Brain microvascular endothelial cell (primary cell): ENCODE measurements at regions not wholly inside any gene's neighbourhood (a gene's known extent, or its start where the extent isn't known, plus 50 kb on each side); places are given as distances from the start of the nearest gene placed in this dataset.

Experiments used
- DNase-seq: peaks from one replicate; pipeline ENCODE4 v3.0.0-alpha.2; 2020
- H3K27ac ChIP-seq: fragments of 250-450 bp; sonication (Bioruptor Pico); 2 replicates; pipeline ENCODE4 v1.5.1; 2020; ENCODE audit warnings: mild to moderate bottlenecking, moderate library complexity
- H3K27me3 ChIP-seq: fragments of 250-450 bp; sonication (Bioruptor Pico); replicated peaks from 2 replicates; pipeline ENCODE4 v1.5.1; 2020; ENCODE audit warnings: mild to moderate bottlenecking
- H3K36me3 ChIP-seq: fragments of 250-450 bp; sonication (Bioruptor Pico); replicated peaks from 2 replicates; pipeline ENCODE4 v1.5.1; 2020; ENCODE audit warnings: mild to moderate bottlenecking
- H3K4me3 ChIP-seq: 2 replicates; pipeline ENCODE4 v1.5.1; 2011; ENCODE audit warnings: low read depth, mild to moderate bottlenecking, control low read depth, low read length, moderate library complexity
- in situ Hi-C: cut with HindIII; loops from 2 replicates; pipeline ENCODE4 v1.10.0; 2017; ENCODE audit warnings: low sequenced_read_pairs, low pct_ligation_motif_present
- TF ChIP-seq, protein P1 (sequence below): IDR thresholded peaks from 2 replicates; pipeline ENCODE4 v1.5.1; 2011; ENCODE audit warnings: low read depth, mild to moderate bottlenecking, moderate library complexity, low read length, control low read depth, inconsistent platforms; ENCODE audit errors: missing control alignments

DNA sequence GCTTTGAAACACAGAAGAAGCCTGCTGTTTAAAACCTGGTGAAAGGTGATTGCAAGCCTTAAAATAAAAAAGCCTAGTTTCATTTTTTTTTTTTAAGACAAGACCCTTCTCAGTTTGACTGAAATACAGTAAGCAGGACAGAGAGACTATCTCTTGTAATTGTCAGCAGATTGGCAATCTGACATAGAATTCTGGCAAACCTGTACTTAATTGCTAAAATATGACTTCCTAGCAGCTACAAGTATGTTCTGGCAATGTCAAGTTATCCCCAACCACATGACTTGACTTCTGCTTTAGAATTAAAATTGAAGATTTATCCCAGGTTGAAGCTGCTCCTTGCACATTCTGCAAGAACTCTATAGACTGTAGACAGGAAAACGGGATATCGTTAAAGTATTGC lies 232.8 kb upstream of the NR2F2 start:
- no peaks in the 10 kb centered on the region for H3K27me3 ChIP-seq
- TF ChIP-seq, protein P1, sequence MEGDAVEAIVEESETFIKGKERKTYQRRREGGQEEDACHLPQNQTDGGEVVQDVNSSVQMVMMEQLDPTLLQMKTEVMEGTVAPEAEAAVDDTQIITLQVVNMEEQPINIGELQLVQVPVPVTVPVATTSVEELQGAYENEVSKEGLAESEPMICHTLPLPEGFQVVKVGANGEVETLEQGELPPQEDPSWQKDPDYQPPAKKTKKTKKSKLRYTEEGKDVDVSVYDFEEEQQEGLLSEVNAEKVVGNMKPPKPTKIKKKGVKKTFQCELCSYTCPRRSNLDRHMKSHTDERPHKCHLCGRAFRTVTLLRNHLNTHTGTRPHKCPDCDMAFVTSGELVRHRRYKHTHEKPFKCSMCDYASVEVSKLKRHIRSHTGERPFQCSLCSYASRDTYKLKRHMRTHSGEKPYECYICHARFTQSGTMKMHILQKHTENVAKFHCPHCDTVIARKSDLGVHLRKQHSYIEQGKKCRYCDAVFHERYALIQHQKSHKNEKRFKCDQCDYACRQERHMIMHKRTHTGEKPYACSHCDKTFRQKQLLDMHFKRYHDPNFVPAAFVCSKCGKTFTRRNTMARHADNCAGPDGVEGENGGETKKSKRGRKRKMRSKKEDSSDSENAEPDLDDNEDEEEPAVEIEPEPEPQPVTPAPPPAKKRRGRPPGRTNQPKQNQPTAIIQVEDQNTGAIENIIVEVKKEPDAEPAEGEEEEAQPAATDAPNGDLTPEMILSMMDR: no peak
- no peak overlapping the region for H3K27ac ChIP-seq
- in situ Hi-C loops: no loop called here
- H3K4me3 ChIP-seq: no peak overlapping the region
- DNase-seq: no peak
- H3K36me3 ChIP-seq: no peaks in the 10 kb centered on the region

DNA sequence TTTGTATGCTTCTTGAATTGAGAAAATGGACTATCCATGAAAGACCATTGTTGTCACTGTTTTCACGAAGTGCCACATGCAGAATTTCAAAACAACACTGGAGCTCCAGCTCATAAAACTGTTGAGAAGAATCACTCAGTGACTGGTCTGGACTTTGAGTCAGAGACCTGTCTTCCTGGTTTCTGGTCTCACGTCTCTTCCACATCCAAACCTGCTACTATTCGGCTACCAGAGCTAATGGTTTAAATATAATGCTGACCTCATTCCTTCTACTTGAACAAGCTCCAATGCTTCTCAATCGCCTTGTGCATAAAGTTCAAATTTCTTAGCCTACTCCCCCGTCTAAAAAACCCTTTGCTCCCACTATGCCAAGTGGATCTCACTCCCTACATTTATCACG lies 227.9 kb upstream of the NR2F2 start:
- TF ChIP-seq, protein P1: no peak
- Histone ChIP-seq H3K27me3 (no peaks in the 10 kb centered on the region), H3K4me3 (no peak overlapping the region), H3K36me3 (no peaks in the 10 kb centered on the region), H3K27ac (no peak overlapping the region)
- in situ Hi-C loops: no loop called here
- no peak for DNase-seq

DNA sequence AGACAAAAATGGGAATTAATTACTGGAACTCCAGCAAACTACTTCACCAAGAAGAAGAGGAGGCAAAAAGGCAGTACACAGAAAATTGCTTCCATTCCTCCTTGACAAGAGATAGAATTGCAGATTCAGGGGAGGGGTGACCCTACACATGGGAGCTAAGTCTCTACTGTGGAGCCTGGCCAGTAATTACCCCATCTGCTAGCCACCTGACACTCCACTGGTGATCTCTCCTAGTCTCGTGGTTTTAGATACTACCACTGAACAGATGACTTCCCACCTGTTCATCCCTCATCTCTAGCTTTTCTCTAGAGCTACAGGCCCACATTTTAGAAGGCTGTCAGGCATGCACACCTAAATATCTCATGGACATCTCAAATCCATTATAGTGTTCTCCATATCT lies 224.3 kb upstream of the NR2F2 start:
- H3K27ac ChIP-seq: no peak overlapping the region
- no peak for DNase-seq
- no peaks in the 10 kb centered on the region for H3K36me3 ChIP-seq
- in situ Hi-C loops: no loop called here
- TF ChIP-seq, protein P1: no peak
- H3K4me3 ChIP-seq: no peak overlapping the region
- no peaks in the 10 kb centered on the region for H3K27me3 ChIP-seq

DNA sequence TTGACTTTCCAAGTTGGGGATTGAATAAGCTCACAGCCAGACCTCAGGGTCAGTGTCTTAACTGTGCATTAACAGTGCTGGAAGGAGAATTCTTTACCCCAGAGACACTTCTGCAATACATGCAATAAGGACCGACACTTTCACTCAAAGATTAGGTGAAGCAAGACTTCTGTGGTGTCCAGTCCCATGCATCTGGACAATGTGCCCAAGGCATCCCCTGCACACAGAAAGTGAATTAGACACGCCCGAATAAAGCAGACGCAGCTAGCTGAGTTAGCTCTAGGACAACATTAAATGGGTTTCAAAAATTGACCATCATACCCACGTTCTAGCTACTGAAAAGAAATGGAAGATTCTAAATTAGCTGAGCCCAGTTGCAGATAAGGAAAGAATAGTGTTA lies 223.9 kb upstream of the NR2F2 start:
- Histone ChIP-seq H3K36me3 (no peaks in the 10 kb centered on the region), H3K27me3 (no peaks in the 10 kb centered on the region), H3K27ac (no peak overlapping the region), H3K4me3 (no peak overlapping the region)
- TF ChIP-seq, protein P1: no peak
- in situ Hi-C loops: no loop called here
- DNase-seq: no peak

DNA sequence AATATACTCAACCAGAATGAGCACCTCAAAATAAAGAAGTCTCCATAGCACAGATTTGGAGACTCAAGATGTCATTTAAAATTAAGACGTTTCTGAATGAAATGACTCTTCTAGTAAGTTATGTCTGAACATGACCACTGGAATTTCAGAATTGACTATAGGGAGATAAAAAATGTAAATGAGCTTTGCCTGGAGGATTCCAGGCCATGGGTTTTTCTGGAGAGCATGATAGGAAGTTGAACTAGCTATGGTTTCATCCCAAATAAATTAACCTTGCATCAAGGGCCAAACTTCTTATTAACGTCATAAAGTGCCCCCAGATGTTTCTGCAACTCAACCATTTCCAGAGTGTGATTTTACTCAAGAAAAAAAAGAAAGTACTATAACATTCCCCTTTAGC lies 222.6 kb upstream of the NR2F2 start:
- H3K36me3 ChIP-seq: no peaks in the 10 kb centered on the region
- H3K27ac ChIP-seq: no peak overlapping the region
- peak; percentile 45 for DNase-seq
- H3K27me3 ChIP-seq: no peaks in the 10 kb centered on the region
- TF ChIP-seq, protein P1: no peak
- no peak overlapping the region for H3K4me3 ChIP-seq
- in situ Hi-C loops: no loop called here

DNA sequence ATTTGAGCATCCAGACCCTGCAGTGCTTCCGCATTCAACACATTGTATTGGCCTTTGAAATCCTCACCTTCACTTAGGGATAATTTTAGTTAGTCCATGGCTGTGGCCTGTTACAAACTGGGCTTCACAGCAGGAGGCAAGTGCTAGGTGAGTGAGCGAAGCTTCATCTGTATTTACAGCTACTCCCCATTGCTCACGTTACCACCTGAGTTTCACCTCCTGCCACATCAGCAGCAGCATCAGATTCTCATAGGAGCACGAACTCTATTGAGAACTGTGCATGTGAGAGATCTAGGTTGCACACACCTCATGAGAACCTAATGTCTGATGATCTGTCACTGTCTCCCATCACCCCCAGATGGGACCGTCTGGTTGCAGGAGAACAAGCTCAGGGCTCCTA lies 222.1 kb upstream of the NR2F2 start:
- H3K27me3 ChIP-seq: no peaks in the 10 kb centered on the region

More for the DNA sequence above, 222.1 kb upstream of the NR2F2 start:
- in situ Hi-C loops: no loop called here
- DNase-seq: no peak
- no peak overlapping the region for H3K4me3 ChIP-seq
- H3K36me3 ChIP-seq: no peaks in the 10 kb centered on the region
- TF ChIP-seq, protein P1: no peak
- no peak overlapping the region for H3K27ac ChIP-seq
